WTC11 (cell line): ENCODE measurements at regions not wholly inside any gene's neighbourhood (a gene's known extent, or its start where the extent isn't known, plus 50 kb on each side); places are given as distances from the start of the nearest gene placed in this dataset.

Source experiments
- ATAC-seq: fragments of 200-7000 bp; cut with Tn5 transposase; 2 replicates; pipeline ENCODE4 v1.10.0; 2021; ENCODE audit warnings: mild to moderate bottlenecking, moderate library complexity
- CTCF ChIA-PET: fragments of 300-600 bp; sonication (Branson Sonifier 250); formaldehyde crosslinking; loops from one replicate; lab custom pipeline; 2021; ENCODE audit warnings: antibody characterized with exemption; lab: Charles Lee
- POLR2A ChIA-PET: fragments of 350-600 bp; sonication (Branson Sonifier 250); formaldehyde crosslinking; loops from one replicate; lab custom pipeline; 2021; ENCODE audit warnings: antibody characterized with exemption; lab: Charles Lee
- DNase-seq: peaks from one replicate; pipeline ENCODE4 v3.0.0; 2021; ENCODE audit warnings: low spot score
- H3K27ac Mint-ChIP-seq: 2 replicates; pipeline ENCODE4 v1.8.0; 2021; ENCODE audit warnings: mixed read lengths
- H3K27me3 Mint-ChIP-seq: 2 replicates; pipeline ENCODE4 v1.8.0; 2021; ENCODE audit warnings: low read depth, mild to moderate bottlenecking, moderate library complexity, mixed read lengths
- H3K36me3 Mint-ChIP-seq: 2 replicates; pipeline ENCODE4 v1.8.0; 2021; ENCODE audit warnings: mixed read lengths
- H3K4me1 Mint-ChIP-seq: 2 replicates; pipeline ENCODE4 v1.8.0; 2022; ENCODE audit warnings: mixed read lengths
- H3K4me3 Mint-ChIP-seq: 2 replicates; pipeline ENCODE4 v1.8.0; 2021; ENCODE audit warnings: mild to moderate bottlenecking, moderate library complexity, mixed read lengths
- H3K9me3 Mint-ChIP-seq: 2 replicates; pipeline ENCODE4 v1.8.0; 2021; ENCODE audit warnings: mixed read lengths
- CDX4 ChIP-seq: fragments of 250-450 bp; sonication (Bioruptor Pico); IDR thresholded peaks from 2 replicates; pipeline ENCODE4 v1.9.0; 2021; ENCODE audit warnings: moderate library complexity, mild to moderate bottlenecking, inconsistent platforms, borderline replicate concordance
- ETV6 ChIP-seq: sonication (generic); formaldehyde crosslinking; IDR thresholded peaks from 2 replicates; pipeline ENCODE4 v1.8.1; 2022; ENCODE audit warnings: mild to moderate bottlenecking, missing genetic modification reagents
- FOXP1 ChIP-seq: sonication (generic); formaldehyde crosslinking; IDR thresholded peaks from 2 replicates; pipeline ENCODE4 v1.8.0; 2022; ENCODE audit warnings: missing genetic modification reagents, mild to moderate bottlenecking, moderate library complexity, borderline replicate concordance
- HMGXB4 ChIP-seq: sonication (generic); formaldehyde crosslinking; IDR thresholded peaks from 2 replicates; pipeline ENCODE4 v1.8.1; 2023; ENCODE audit warnings: mild to moderate bottlenecking, moderate library complexity, missing genetic modification reagents
- IRF2 ChIP-seq: sonication (generic); formaldehyde crosslinking; IDR thresholded peaks from 2 replicates; pipeline ENCODE4 v1.8.0; 2022; ENCODE audit warnings: low read depth, missing genetic modification reagents, borderline replicate concordance
- JAZF1 ChIP-seq: fragments of 250-450 bp; sonication (Bioruptor Pico); IDR thresholded peaks from 2 replicates; pipeline ENCODE4 v1.9.0; 2021; ENCODE audit warnings: moderate library complexity, mild to moderate bottlenecking, inconsistent platforms
- NR1H2 ChIP-seq: sonication (generic); formaldehyde crosslinking; IDR thresholded peaks from 2 replicates; pipeline ENCODE4 v1.9.0; 2021; ENCODE audit warnings: mild to moderate bottlenecking, moderate library complexity, missing genetic modification reagents
- OVOL2 ChIP-seq: fragments of 250-450 bp; sonication (Bioruptor Pico); IDR thresholded peaks from 2 replicates; pipeline ENCODE4 v1.9.0; 2021; ENCODE audit warnings: mild to moderate bottlenecking, borderline replicate concordance
- PRRX2 ChIP-seq: fragments of 250-450 bp; sonication (Bioruptor Pico); IDR thresholded peaks from 2 replicates; pipeline ENCODE4 v1.8.0; 2021; ENCODE audit warnings: mild to moderate bottlenecking
- RELA ChIP-seq: sonication (generic); formaldehyde crosslinking; IDR thresholded peaks from 2 replicates; pipeline ENCODE4 v1.8.1; 2022; ENCODE audit warnings: missing genetic modification reagents, mild to moderate bottlenecking, borderline replicate concordance
- STAT6 ChIP-seq: sonication (generic); formaldehyde crosslinking; conservative IDR thresholded peaks from 2 replicates; pipeline ENCODE4 v1.8.1; 2023; ENCODE audit warnings: mild to moderate bottlenecking, low read depth, missing genetic modification reagents, moderate library complexity
- ZNF121 ChIP-seq: sonication (generic); formaldehyde crosslinking; IDR thresholded peaks from 2 replicates; pipeline ENCODE4 v1.8.0; 2023; ENCODE audit warnings: missing genetic modification reagents
- ZNF263 ChIP-seq: sonication (generic); formaldehyde crosslinking; IDR thresholded peaks from 2 replicates; pipeline ENCODE4 v1.8.1; 2022; ENCODE audit warnings: low read depth, mild to moderate bottlenecking, moderate library complexity, missing genetic modification reagents
- ZNF423 ChIP-seq: fragments of 250-450 bp; sonication (Bioruptor Pico); IDR thresholded peaks from 2 replicates; pipeline ENCODE4 v2.1.2; 2022; ENCODE audit warnings: mild to moderate bottlenecking, moderate library complexity
- ZNF425 ChIP-seq: fragments of 250-450 bp; sonication (Bioruptor Pico); conservative IDR thresholded peaks from 2 replicates; pipeline ENCODE4 v1.9.0; 2021; ENCODE audit warnings: mild to moderate bottlenecking
- ZNF512 ChIP-seq: sonication (generic); formaldehyde crosslinking; IDR thresholded peaks from 2 replicates; pipeline ENCODE4 v1.8.1; 2022; ENCODE audit warnings: missing genetic modification reagents, borderline replicate concordance
- ZNF532 ChIP-seq: fragments of 250-450 bp; sonication (Bioruptor Pico); IDR thresholded peaks from 2 replicates; pipeline ENCODE4 v1.9.0; 2021; ENCODE audit warnings: mild to moderate bottlenecking, borderline replicate concordance

GRCh38 chr18:8904316-8904715 lies 198.2 kb upstream of the NDUFV2 start (continued):
- TF ChIP-seq FOXP1: no peak
- TF ChIP-seq HMGXB4 (CRISPR knock-in tag): no peak
- no peak for TF ChIP-seq ZNF121 (CRISPR knock-in tag)
- TF ChIP-seq PRRX2: no peak
- no peak for TF ChIP-seq ZNF425 (CRISPR knock-in tag)

- Mint-ChIP-seq H3K9me3 (peaks cover 65% of the 10 kb centered on the region), H3K27me3 (peaks cover 3% of the 10 kb centered on the region; the same call in 1 of the 2 replicates), H3K4me1 (peaks cover 13% of the 10 kb centered on the region), H3K4me3 (no peak overlapping the region), H3K27ac (no peak overlapping the region), H3K36me3 (peaks cover 49% of the 10 kb centered on the region)
- POLR2A ChIA-PET: no interaction called here
- DNase-seq: no peak
- ATAC-seq: no peak
- CTCF ChIA-PET: no interaction called here
- TF ChIP-seq PRRX2 (no peak), NR1H2 (CRISPR knock-in tag) (no peak), OVOL2 (CRISPR knock-in tag) (no peak), RELA (CRISPR knock-in tag) (no peak), ZNF532 (no peak), ZNF423 (CRISPR knock-in tag) (no peak), IRF2 (CRISPR knock-in tag) (no peak), ZNF263 (CRISPR knock-in tag) (no peak), HMGXB4 (CRISPR knock-in tag) (no peak), CDX4 (no peak), STAT6 (CRISPR knock-in tag) (no peak), ETV6 (CRISPR knock-in tag) (no peak), JAZF1 (no peak), ZNF512 (CRISPR knock-in tag) (no peak)
Observed at GRCh38 chr18:8908792-8909510, 193.5 kb upstream of the NDUFV2 start.
